DMS53 (cell line): ENCODE measurements at regions not wholly inside any gene's neighbourhood (a gene's known extent, or its start where the extent isn't known, plus 50 kb on each side); places are given as distances from the start of the nearest gene placed in this dataset.
"Not testable (repeated sequence)": the region's sequence is repeated elsewhere in the genome, so short reads cannot be mapped to it uniquely, and the experiment has no call there.

Experiments used
- DNase-seq: peaks from one replicate; lab custom pipeline; 2025; lab: John Stamatoyannopoulos, UW

DNA sequence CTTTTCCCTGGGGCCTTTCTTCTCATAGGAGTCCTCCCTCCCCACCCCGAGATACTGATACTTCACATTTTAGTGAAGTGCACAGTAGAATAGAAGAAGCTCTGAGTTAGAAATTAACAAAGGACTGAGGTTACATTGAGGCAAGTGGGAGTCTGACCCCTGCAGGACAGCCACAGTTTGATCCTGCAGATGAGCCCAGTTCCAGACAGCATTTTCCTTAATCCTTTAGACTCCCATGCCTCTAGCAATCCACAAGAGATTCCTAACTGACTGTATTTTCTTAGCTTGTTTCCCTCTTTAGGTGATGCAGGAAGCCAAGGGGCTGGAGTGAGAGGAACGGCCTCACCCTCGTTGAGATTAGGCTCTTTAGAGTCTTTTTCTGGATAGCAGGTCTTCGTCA, 204.0 kb downstream of the CYRIA start:
- no peak for DNase-seq

DNA sequence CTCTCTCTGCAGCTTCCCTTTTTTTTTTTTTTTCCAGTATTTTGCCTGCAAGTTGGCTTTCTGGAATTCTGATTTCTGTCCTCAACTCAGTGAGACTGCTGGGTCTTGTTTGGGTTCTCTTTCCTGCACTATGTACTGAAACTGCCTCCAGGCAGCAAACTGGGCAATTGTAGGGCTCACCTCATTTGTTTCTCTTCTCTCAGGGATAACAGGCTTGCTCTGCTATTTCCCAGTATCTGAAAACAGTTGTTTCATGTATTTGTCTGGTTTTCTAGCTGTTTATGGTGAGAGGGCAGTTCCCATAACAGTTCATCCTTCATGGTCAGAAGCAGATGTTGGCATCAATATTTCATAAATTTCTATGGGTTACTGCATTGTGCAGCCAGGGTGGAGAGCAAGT, 206.0 kb downstream of the CYRIA start:
- no peak for DNase-seq

GRCh38 chr2:16454621-16455020, 211.0 kb downstream of the CYRIA start:
- DNase-seq = no peak

DNA sequence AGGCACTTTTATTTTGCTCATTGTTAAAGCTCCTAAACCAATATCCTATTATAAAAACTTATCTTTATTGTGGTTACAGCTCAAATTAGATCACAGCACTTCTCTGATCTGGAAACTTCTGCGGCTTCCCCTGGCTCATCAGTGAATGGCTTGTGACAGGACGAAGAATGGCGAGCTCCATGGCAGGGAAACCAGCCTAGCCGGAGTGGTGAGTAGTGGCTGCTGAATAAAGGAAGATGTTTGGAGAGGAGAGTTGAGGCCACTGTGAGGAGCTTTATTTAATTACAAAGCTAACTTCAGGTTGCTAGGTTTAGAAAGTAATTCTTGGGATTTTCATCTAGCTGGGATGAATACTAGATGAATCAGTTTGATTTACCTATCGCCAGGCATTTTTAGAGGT, 213.5 kb downstream of the CYRIA start:
- no peak for DNase-seq

GRCh38 chr2:16446706-16447105, 218.9 kb downstream of the CYRIA start:
- no peak for DNase-seq

DNA sequence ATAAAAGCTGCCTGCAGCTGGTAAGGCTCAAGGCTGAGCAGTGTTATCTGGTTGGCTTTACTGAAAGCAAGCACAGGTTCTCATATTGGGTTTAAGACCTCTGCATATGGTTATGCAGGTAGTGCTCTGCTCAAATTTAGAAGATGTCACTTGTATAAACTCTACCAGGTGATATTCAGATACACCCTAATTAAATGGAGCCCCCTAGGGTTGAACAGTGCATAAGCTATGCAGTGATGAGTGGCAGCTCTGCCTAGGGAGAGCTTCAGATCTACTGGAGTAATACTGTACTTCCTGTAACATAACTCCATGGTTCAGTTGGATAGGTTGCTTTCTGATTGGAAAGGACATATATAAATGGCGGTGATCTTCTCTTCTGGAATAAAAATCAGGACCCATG, 222.7 kb downstream of the CYRIA start:
- DNase-seq = no peak

DNA sequence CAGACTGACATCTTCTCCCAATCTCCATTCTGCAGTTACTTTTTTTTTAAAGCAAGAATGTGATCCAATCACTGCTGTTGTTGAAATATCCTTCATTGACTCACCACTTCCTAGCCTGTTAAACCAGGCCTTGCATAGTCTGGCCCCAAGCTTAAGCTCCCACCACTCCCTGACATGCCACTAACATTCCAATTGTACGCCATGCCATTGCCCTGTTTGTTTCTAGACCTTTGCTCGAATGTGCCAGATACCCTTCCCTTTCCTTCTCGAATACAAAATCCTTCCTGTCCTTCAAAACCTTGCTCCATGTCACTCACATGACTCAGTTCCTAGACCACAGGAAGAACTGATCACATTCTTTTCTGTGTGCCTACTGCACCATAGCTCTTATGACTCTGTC, 224.2 kb downstream of the CYRIA start:
- DNase-seq = no peak

GRCh38 chr2:16440898-16441297, 224.7 kb downstream of the CYRIA start:
- DNase-seq = no peak

GRCh38 chr2:16438613-16439321, 226.9 kb downstream of the CYRIA start:
- no peak for DNase-seq

GRCh38 chr2:16437189-16437588, 228.4 kb downstream of the CYRIA start:
- no peak for DNase-seq

GRCh38 chr2:16434393-16434792, 231.2 kb downstream of the CYRIA start:
- no peak for DNase-seq

DNA sequence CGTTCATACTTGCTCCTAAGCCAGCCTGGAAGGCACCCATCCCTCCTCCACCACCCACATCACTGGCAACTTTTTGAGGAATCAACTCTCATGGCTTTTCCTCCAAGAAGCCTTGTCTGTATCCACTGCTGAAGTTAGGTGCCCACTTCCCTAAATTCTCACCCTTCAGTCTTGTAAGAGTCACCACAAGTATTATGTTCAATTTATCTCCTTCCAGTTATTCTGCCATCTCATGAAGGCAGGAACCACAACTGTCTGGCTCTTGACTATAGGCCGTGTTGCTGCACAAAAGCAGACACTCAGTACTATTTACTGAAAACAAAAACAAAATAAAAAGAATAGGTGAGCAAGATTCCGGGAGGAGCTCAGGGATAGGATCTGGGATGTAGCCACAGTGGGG, 234.8 kb downstream of the CYRIA start:
- DNase-seq = no peak

DNA sequence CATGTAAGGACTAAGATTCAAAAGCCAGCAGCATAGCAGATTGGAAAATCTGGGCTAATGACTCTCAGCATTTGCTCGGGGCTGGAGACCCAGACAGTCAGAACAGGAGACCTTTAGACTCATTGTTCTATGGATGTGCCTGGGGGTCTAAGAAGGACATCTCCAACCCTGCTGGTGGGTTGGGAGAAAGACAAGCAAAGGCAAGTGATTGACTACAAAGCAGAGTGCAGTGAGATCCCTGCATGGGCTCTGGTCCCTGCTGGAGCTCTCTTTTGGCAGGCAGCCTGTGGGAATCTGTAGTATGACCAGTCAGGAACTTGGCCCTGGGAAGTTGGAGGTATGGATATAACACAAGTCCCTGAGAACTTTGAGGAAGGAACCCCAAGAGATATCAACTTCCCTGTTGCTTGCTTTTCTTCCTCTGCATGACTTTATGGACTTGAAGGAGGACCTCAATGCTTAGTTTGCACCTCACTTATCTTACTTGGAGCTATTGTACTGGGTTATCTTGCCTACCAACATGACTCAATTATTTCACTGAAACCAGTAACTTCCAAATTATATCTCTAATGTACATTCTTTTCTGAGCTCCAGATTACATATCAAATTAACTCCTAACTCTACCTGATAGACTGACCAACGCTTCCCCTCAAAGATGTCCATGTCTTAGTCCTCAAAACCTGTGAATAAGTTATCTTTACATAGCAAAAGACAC, 236.0 kb downstream of the CYRIA start:
- DNase-seq = no peak

- no peak for DNase-seq
Measured at GRCh38 chr2:16429002-16429401, 236.6 kb downstream of the CYRIA start.

GRCh38 chr2:16425462-16426336, 239.9 kb downstream of the CYRIA start:
- peak; percentile 82 for DNase-seq

DNA sequence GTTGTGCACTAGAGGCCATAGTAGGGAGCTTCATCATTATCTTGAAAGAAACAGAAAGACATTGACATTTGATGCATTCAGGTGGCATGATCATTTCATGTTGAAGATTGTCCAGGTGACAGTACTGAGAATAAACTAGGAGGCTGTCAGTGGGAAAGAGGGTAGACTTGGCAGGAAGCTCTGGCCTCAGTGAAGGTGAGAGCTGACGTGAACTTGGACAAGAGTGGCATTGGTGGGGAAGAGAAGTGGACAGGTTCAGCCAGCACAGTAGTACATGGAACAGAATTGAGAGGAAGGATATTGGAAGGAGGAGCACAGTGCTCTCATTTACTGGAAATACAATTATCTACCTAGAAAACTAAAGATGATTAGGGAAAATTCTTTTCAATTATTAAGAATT, 245.2 kb downstream of the CYRIA start:
- DNase-seq = no peak

GRCh38 chr2:16417726-16418125, 247.9 kb downstream of the CYRIA start:
- no peak for DNase-seq

GRCh38 chr2:16416651-16417050, 249.0 kb downstream of the CYRIA start:
- no peak for DNase-seq

DNA sequence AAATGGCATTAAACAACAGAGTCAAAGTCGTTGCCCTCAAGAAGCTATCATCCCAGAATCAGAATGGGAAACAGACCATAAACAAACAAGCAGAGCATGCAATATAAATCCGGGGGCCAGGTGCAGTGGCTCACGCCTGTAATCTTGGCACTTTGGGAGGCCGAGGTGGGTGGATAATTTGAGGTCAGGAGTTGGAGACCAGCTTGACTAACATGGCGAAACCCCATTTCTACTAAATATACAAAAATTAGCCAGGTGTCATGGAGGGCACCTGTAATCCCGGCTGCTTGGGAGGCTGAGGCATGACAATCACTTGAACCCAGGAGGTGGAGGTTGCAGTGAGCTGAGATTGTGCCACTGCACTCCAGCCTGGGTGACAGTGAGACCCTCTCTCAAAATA, 249.8 kb downstream of the CYRIA start:
- not testable (repeated sequence) for DNase-seq

DNA sequence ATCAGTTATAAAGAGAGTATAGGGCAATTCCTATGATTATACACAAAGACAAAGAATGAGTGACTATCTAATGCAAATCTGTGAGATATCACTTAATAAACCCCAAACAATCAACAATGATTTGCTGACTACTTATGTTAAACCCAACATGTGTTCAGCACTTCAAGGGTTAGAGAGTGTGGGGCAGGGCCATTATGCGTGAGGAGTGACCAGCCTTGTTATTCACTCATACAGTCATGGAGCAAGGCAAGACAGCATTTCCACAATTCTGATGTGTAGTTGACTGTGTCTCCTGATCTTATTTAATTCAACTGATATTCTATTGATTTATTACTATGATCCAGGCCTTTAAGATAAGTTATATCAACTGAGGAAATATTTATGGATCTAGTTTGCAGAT, 251.7 kb downstream of the CYRIA start:
- no peak for DNase-seq

- no peak for DNase-seq
Measured at GRCh38 chr2:16413285-16413684, 252.3 kb downstream of the CYRIA start.

DNA sequence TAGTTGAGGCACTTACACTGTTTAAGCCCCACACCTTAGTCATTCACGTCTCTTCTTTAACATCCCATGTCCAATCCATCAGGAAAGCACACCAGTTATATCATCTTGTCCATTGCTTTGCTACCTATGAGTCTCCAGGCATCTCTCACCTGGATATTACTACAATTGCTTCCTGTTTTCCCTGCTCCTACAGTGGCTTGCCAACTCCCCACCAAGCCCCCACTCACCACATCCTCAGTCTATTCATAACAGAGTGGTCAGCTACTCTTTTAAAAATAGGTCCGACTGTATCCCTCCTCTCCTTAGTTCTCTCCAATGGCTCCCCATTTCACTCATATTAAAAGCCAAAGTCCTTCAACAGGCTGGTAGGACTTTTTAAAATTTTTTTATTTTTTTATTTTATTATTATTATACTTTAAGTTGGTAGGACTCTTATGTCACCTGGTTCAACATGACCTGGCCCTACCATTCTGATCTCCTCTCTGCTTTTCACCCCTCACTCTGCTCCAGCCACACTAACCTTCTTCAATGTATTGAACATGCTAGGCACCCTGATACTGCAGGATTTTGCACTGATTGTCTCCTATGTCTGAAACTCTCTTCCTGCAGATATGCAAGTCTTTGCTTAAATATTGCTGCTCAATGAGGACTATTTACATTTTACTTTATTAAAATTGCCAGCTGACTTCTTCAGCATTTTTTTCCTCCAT, 253.2 kb downstream of the CYRIA start:
- no peak for DNase-seq
